HepG2 (cell line): ENCODE measurements at regions not wholly inside any gene's neighbourhood (a gene's known extent, or its start where the extent isn't known, plus 50 kb on each side); places are given as distances from the start of the nearest gene placed in this dataset.

Experiments
- ATAC-seq: fragments of 200-7000 bp; cut with Tn5 transposase; 3 replicates; pipeline ENCODE4 v1.9.1; 2020; ENCODE audit warnings: mild to moderate bottlenecking, moderate library complexity
- BruUV-seq: library from RNA; stranded (reverse); fragments of 400-500 nt; replicated peaks from 2 replicates; lab custom pipeline; 2021; lab: Mats Ljungman, UMichigan
- CTCF ChIA-PET: fragments of 300-600 bp; formaldehyde crosslinking; extraction: SDS; loops from one replicate; lab custom pipeline; 2021; ENCODE audit warnings: low total read pairs, inconsistent platforms, low intra/inter-chr PET ratio; lab: Yijun Ruan, JAX
- POLR2A ChIA-PET: fragments of 350-600 bp; sonication (Branson Sonifier 250); formaldehyde crosslinking; loops from one replicate; lab custom pipeline; 2020; ENCODE audit warnings: antibody characterized with exemption, inconsistent platforms; lab: Yijun Ruan, JAX
- DNase-seq: peaks from one replicate; pipeline ENCODE4 v3.0.0-alpha.2; 2015; ENCODE audit warnings: low spot score
- FAIRE-seq: peaks from 3 replicates; lab custom pipeline; 2011; peaks lifted over from hg19 to GRCh38; lab: Jason Lieb, UNC
- H2AFZ ChIP-seq: one replicate; pipeline ENCODE4 v1.6.1; 2011; ENCODE audit warnings: low read length, inconsistent platforms
- H3K27ac ChIP-seq: fragments of 300-600 bp; 3 replicates; pipeline ENCODE4 v1.8.0; 2011; ENCODE audit warnings: mixed run types, mild to moderate bottlenecking, mixed read lengths, low read length, inconsistent platforms; ENCODE audit not compliant: insufficient read depth; ENCODE audit errors: extremely low read length
- H3K27me3 ChIP-seq, 2 experiments: fragments of 200-600 bp in 1 of 2; 2 replicates in 1 of 2; 3 replicates in 1 of 2; pipeline versions ENCODE4 v1.6.0 to v1.8.0; 2011; ENCODE audit warnings: low read length in 2 of 2, mild to moderate bottlenecking in 2 of 2, moderate library complexity in 2 of 2, inconsistent platforms in 1 of 2; ENCODE audit not compliant: insufficient read depth in 2 of 2, control insufficient read depth in 1 of 2
- H3K36me3 ChIP-seq, 2 experiments: fragments of 200-600 bp in 1 of 2; replicated peaks in 1 of 2; 2 replicates in 1 of 2; 3 replicates in 1 of 2; pipeline versions ENCODE4 v1.5.1 to v1.8.0; 2011; ENCODE audit warnings: low read length in 2 of 2, inconsistent platforms in 1 of 2; ENCODE audit not compliant: insufficient read depth in 2 of 2, control insufficient read depth in 1 of 2
- H3K4me1 ChIP-seq: 2 replicates; pipeline ENCODE4 v1.5.1; 2012; ENCODE audit warnings: low read length, inconsistent platforms; ENCODE audit not compliant: insufficient read depth
- H3K4me2 ChIP-seq: 2 replicates; pipeline ENCODE4 v1.6.0; 2011; ENCODE audit warnings: low read depth, low read length, inconsistent platforms
- H3K4me3 ChIP-seq, 3 experiments: fragments of 200-600 bp in 1 of 3; sonication (generic), shearing (Covaris generic) in 1 of 3; replicated peaks in 1 of 3; 2 replicates each; pipeline ENCODE4 v1.5.1; 2011 to 2016; ENCODE audit warnings: low read length in 3 of 3, inconsistent platforms in 2 of 3, low read depth in 2 of 3, mild to moderate bottlenecking in 2 of 3, control low read depth in 1 of 3, mixed read lengths in 1 of 3; ENCODE audit not compliant: insufficient read depth in 1 of 3
- H3K79me2 ChIP-seq: one replicate; pipeline ENCODE4 v1.6.1; 2011; ENCODE audit warnings: low read length, inconsistent platforms; ENCODE audit not compliant: insufficient read depth
- H3K9ac ChIP-seq: 2 replicates; pipeline ENCODE4 v1.6.0; 2011; ENCODE audit warnings: mild to moderate bottlenecking, low read depth, low read length, inconsistent platforms; ENCODE audit not compliant: insufficient read depth
- H3K9me3 ChIP-seq: 2 replicates; pipeline ENCODE4 v1.5.1; 2012; ENCODE audit warnings: mild to moderate bottlenecking, low read length
- H4K20me1 ChIP-seq: 2 replicates; pipeline ENCODE4 v1.6.0; 2011; ENCODE audit warnings: inconsistent platforms, mild to moderate bottlenecking, low read length, moderate library complexity; ENCODE audit not compliant: insufficient read depth
- NFRKB ChIP-seq: fragments of 450-650 bp; IDR thresholded peaks from 2 replicates; pipeline ENCODE4 v1.6.1; 2017
- TGIF2 ChIP-seq: IDR thresholded peaks from 2 replicates; pipeline ENCODE4 v1.6.1; 2016; ENCODE audit warnings: control low read depth, missing compliant biosample characterization
- ZGPAT ChIP-seq: IDR thresholded peaks from 2 replicates; pipeline ENCODE4 v1.6.1; 2016; ENCODE audit warnings: mild to moderate bottlenecking
- ZNF556 ChIP-seq: sonication (generic); formaldehyde crosslinking; IDR thresholded peaks from 2 replicates; pipeline ENCODE4 v1.4.0; 2020; ENCODE audit warnings: mild to moderate bottlenecking, missing genetic modification reagents, borderline replicate concordance
- ZSCAN21 ChIP-seq: sonication (generic); formaldehyde crosslinking; IDR thresholded peaks from 2 replicates; pipeline ENCODE4 v1.8.0; 2022; ENCODE audit warnings: mild to moderate bottlenecking, missing genetic modification reagents, moderate library complexity, borderline replicate concordance
- WGBS: methylation state at CpG from one replicate; pipeline ENCODE4 v1.1.6; 2017; ENCODE audit warnings: low lambda C conversion rate; 5-methylcytosine and 5-hydroxymethylcytosine counted together
- in situ Hi-C: cut with HindIII; loops from 2 replicates; pipeline ENCODE4 v1.10.0; 2017; ENCODE audit warnings: low pct_unique_long_range_greater_than_20kb; ENCODE audit not compliant: extremely low pct_ligation_motif_present
- intact Hi-C: fragments of 100-400 bp; cut with micrococcal nuclease; formaldehyde crosslinking; loops from one replicate; pipeline ENCODE4 v1.10.0; 2022; ENCODE audit not compliant: unreplicated experiment
- TF ChIP-seq, protein P1 (sequence below): sonication (generic); formaldehyde crosslinking; IDR thresholded peaks from 2 replicates; pipeline ENCODE4 v1.5.0; 2020; ENCODE audit warnings: mild to moderate bottlenecking, missing genetic modification reagents

- Histone ChIP-seq H3K9ac (no peak overlapping the region), H3K36me3 (no peaks in the 10 kb centered on the region), H3K4me2 (no peak overlapping the region), H4K20me1 (no peaks in the 10 kb centered on the region), H2AFZ (no peak overlapping the region), H3K4me1 (no peaks in the 10 kb centered on the region), H3K4me3 (no peak overlapping the region), H3K79me2 (no peaks in the 10 kb centered on the region), H3K27ac (no peak overlapping the region), H3K27me3 (peaks cover 0 to 29% of the 10 kb centered on the region in 2 experiments; a peak in 4 of 5 replicates), H3K9me3 (0 out of 2 replicates have a peak, but pooled peaks cover 5% of the 10 kb centered on the region)
- intact Hi-C loops, result no loop called here
- POLR2A ChIA-PET, result no interaction called here
- TF ChIP-seq ZNF556 (CRISPR knock-in tag) (no peak), ZGPAT (CRISPR knock-in tag) (no peak), NFRKB (no peak), TGIF2 (no peak), ZSCAN21 (CRISPR knock-in tag) (no peak)
- TF ChIP-seq, protein P1, sequence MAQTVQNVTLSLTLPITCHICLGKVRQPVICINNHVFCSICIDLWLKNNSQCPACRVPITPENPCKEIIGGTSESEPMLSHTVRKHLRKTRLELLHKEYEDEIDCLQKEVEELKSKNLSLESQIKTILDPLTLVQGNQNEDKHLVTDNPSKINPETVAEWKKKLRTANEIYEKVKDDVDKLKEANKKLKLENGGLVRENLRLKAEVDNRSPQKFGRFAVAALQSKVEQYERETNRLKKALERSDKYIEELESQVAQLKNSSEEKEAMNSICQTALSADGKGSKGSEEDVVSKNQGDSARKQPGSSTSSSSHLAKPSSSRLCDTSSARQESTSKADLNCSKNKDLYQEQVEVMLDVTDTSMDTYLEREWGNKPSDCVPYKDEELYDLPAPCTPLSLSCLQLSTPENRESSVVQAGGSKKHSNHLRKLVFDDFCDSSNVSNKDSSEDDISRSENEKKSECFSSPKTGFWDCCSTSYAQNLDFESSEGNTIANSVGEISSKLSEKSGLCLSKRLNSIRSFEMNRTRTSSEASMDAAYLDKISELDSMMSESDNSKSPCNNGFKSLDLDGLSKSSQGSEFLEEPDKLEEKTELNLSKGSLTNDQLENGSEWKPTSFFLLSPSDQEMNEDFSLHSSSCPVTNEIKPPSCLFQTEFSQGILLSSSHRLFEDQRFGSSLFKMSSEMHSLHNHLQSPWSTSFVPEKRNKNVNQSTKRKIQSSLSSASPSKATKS (CRISPR knock-in tag), result no peak
- BruUV-seq, result no TSS peak
- 5% methylated on average over 3 of the region's 3 CpGs for WGBS
- DNase-seq (no peak), ATAC-seq (no peak), FAIRE-seq (no peak)
- in situ Hi-C loops, result no loop called here
- CTCF ChIA-PET, result no interaction called here
Measured at GRCh38 chr6:149196091-149196490, 121.4 kb upstream of the TAB2 start.
